ENCODE measurements at regions not wholly inside any gene's neighbourhood (a gene's known extent, or its start where the extent isn't known, plus 50 kb on each side); places are given as distances from the start of the nearest gene placed in this dataset.
A peak's percentile ranks its signal among the peaks of the same experiment; 100 is the strongest.

- H2AFZ ChIP-seq (ENCODE audit: low read depth, low read length, severe bottlenecking): no peak overlapping the region
- H3K9me2 ChIP-seq (replicated peaks; ENCODE audit: insufficient read depth, low read length): no peaks in the 10 kb centered on the region
- no peak for TF ChIP-seq EZH2phosphoT487 (conservative IDR thresholded peaks at IDR 0.05; ENCODE audit: low read length)
- no peak for TF ChIP-seq CTCF (IDR thresholded peaks at IDR 0.05; ENCODE audit: insufficient read depth, low read length, poor library complexity, severe bottlenecking)
- no peak overlapping the region for H3K27ac ChIP-seq (ENCODE audit: low read depth, low read length)
- peak overlapping the region; percentile 0 for H3K4me2 ChIP-seq (ENCODE audit: low read depth, low read length, poor library complexity, severe bottlenecking)
- no peaks in the 10 kb centered on the region for H3K36me3 ChIP-seq (ENCODE audit: low read length)
- no peaks in the 10 kb centered on the region for H3K9me3 ChIP-seq (ENCODE audit: insufficient read depth, low read length)
- no peaks in the 10 kb centered on the region for H3K27me3 ChIP-seq (ENCODE audit: low read length)
- H3K4me3 ChIP-seq (ENCODE audit: insufficient read depth, low read length, poor library complexity, severe bottlenecking): no peak overlapping the region
- no peaks in the 10 kb centered on the region for H4K20me1 ChIP-seq (ENCODE audit: low read depth, low read length)
- no peak overlapping the region for H3K9ac ChIP-seq (ENCODE audit: low read length)
- no peaks in the 10 kb centered on the region for H3F3A ChIP-seq (ENCODE audit: insufficient read depth)
- H3K79me2 ChIP-seq (ENCODE audit: insufficient read depth, low read length): no peaks in the 10 kb centered on the region
Observed at GRCh38 chr7:17144322-17144721, 154.1 kb upstream of the AHR start.

- H3K9me2 ChIP-seq (replicated peaks; ENCODE audit: insufficient read depth, low read length): no peaks in the 10 kb centered on the region
- H3K27me3 ChIP-seq (ENCODE audit: low read length): no peaks in the 10 kb centered on the region
- H3K9ac ChIP-seq (ENCODE audit: low read length): no peak overlapping the region
- no peak overlapping the region for H3K27ac ChIP-seq (ENCODE audit: low read depth, low read length)
- H3K4me2 ChIP-seq (ENCODE audit: low read depth, low read length, poor library complexity, severe bottlenecking): no peak overlapping the region
- H2AFZ ChIP-seq (ENCODE audit: low read depth, low read length, severe bottlenecking): no peak overlapping the region
- no peaks in the 10 kb centered on the region for H3K36me3 ChIP-seq (ENCODE audit: low read length)
- no peaks in the 10 kb centered on the region for H3F3A ChIP-seq (ENCODE audit: insufficient read depth)
- H3K4me3 ChIP-seq (ENCODE audit: insufficient read depth, low read length, poor library complexity, severe bottlenecking): no peak overlapping the region
- no peaks in the 10 kb centered on the region for H4K20me1 ChIP-seq (ENCODE audit: low read depth, low read length)
- TF ChIP-seq EZH2phosphoT487 (conservative IDR thresholded peaks at IDR 0.05; ENCODE audit: low read length) (no peak), CTCF (IDR thresholded peaks at IDR 0.05; ENCODE audit: insufficient read depth, low read length, poor library complexity, severe bottlenecking) (no peak)
- no peaks in the 10 kb centered on the region for H3K79me2 ChIP-seq (ENCODE audit: insufficient read depth, low read length)
- H3K9me3 ChIP-seq (ENCODE audit: insufficient read depth, low read length): no peaks in the 10 kb centered on the region
Observed at GRCh38 chr7:17146621-17147020, 151.8 kb upstream of the AHR start.

- H3K9me2 ChIP-seq (replicated peaks; ENCODE audit: insufficient read depth, low read length): no peaks in the 10 kb centered on the region
- H3K4me2 ChIP-seq (ENCODE audit: low read depth, low read length, poor library complexity, severe bottlenecking): no peak overlapping the region
- H3F3A ChIP-seq (ENCODE audit: insufficient read depth): no peaks in the 10 kb centered on the region
- H3K9ac ChIP-seq (ENCODE audit: low read length): no peak overlapping the region
- no peaks in the 10 kb centered on the region for H3K36me3 ChIP-seq (ENCODE audit: low read length)
- H3K9me3 ChIP-seq (ENCODE audit: insufficient read depth, low read length): no peaks in the 10 kb centered on the region
- no peak for TF ChIP-seq EZH2phosphoT487 (conservative IDR thresholded peaks at IDR 0.05; ENCODE audit: low read length)
- no peak for TF ChIP-seq CTCF (IDR thresholded peaks at IDR 0.05; ENCODE audit: insufficient read depth, low read length, poor library complexity, severe bottlenecking)
- H3K27me3 ChIP-seq (ENCODE audit: low read length): no peaks in the 10 kb centered on the region
- H4K20me1 ChIP-seq (ENCODE audit: low read depth, low read length): no peaks in the 10 kb centered on the region
- H2AFZ ChIP-seq (ENCODE audit: low read depth, low read length, severe bottlenecking): no peak overlapping the region
- H3K4me3 ChIP-seq (ENCODE audit: insufficient read depth, low read length, poor library complexity, severe bottlenecking): no peak overlapping the region
- no peak overlapping the region for H3K27ac ChIP-seq (ENCODE audit: low read depth, low read length)
- H3K79me2 ChIP-seq (ENCODE audit: insufficient read depth, low read length): no peaks in the 10 kb centered on the region
Observed at GRCh38 chr7:17147409-17147808, 151.0 kb upstream of the AHR start.
